Activated CD4-positive, alpha-beta T cell treated with anti-CD3 and anti-CD28 coated beads, Interleukin-2, amount 10 ng/mL, durations not matched to agents 7 days and 5 days (primary cell): ENCODE measurements at regions not wholly inside any gene's neighbourhood (a gene's known extent, or its start where the extent isn't known, plus 50 kb on each side); places are given as distances from the start of the nearest gene placed in this dataset.
A peak's percentile ranks its signal among the peaks of the same experiment; 100 is the strongest.

Experiments
- CTCF ChIA-PET: fragments of 350-600 bp; sonication (Branson Sonifier 250); formaldehyde crosslinking; loops from one replicate; lab custom pipeline; 2021; ENCODE audit warnings: antibody characterized with exemption; lab: Charles Lee
- POLR2A ChIA-PET: fragments of 350-600 bp; sonication (Branson Sonifier 250); formaldehyde crosslinking; loops from one replicate; lab custom pipeline; 2021; ENCODE audit warnings: antibody characterized with exemption; lab: Charles Lee
- DNase-seq: peaks from one replicate; pipeline ENCODE4 v3.0.0-alpha.2; 2020
- H3K27ac Mint-ChIP-seq: one replicate; pipeline ENCODE4 v1.8.0; 2021; ENCODE audit warnings: mild to moderate bottlenecking, moderate library complexity, mixed read lengths
- H3K27me3 Mint-ChIP-seq: one replicate; pipeline ENCODE4 v1.8.0; 2021; ENCODE audit warnings: mixed read lengths
- H3K36me3 Mint-ChIP-seq: one replicate; pipeline ENCODE4 v1.8.0; 2021; ENCODE audit warnings: low read depth, mixed read lengths
- H3K4me1 Mint-ChIP-seq: one replicate; pipeline ENCODE4 v1.8.0; 2021; ENCODE audit warnings: mixed read lengths
- H3K4me3 Mint-ChIP-seq: one replicate; pipeline ENCODE4 v1.8.0; 2021; ENCODE audit warnings: mild to moderate bottlenecking, moderate library complexity, mixed read lengths
- H3K9me3 Mint-ChIP-seq: one replicate; pipeline ENCODE4 v1.8.0; 2021; ENCODE audit warnings: mixed read lengths

DNA sequence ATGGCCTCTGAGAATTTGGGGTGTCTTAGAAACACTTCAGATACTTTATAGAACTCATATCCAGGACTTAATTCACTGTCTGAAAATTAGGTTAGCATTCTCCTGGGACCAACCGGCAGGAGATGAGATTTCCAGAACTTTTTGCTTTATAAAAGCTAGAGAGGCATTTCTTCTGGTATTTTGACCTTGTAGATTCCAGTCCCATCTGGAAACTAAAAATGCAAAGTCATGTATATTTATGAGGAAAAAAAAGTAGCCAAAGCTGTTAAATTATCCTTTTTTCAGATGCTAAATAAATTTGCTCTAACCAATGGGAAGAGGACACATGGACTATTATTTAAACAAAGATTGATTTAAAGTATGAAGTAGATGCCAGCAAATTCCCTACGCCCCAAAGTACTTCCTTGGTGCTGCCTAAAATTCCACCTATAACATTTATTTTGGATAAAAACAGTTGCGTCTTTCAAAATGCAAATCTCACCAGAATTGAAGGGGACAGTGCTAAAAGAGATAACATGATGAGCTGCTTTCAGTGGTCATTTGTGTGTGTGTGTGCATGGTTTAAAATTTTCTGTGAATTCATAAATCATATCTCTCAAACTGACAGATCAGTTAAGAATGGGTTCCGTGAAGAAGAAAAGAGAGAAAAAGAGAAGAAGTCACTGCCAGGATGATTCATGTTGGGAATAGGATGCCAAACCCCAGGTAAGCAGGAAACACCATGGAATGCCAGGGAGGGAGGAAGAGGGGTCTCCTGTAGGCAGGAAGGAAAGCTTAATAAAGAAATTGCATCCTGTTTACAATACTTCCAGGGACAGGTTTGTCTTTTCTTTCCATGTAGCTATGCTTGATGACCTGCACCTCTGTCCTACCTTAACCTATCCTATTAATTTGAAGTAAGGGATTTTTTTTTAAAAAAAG is 97.7 kb upstream of the RGS6 start:
- no peak overlapping the region for H3K27ac Mint-ChIP-seq

DNA sequence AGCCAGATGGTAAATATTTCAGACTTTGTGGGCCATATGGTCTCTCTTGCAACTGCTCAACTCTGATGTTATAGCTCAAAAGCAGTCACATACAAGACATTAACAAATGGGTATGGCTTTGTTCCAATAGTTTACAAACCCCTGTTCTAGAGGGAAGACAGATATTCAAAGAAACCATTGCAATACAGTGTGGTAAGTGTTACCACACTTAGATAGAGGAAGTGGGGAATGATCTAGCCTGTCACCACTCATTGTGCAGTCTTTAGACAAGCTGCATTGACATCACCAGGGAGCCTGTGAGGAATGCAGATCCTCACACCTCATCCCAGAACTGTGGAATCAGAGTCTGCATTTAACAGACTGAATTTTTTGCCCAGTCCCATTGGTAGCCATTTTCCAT is 80.0 kb upstream of the RGS6 start:
- POLR2A ChIA-PET: no interaction called here
- Mint-ChIP-seq H3K27me3 (peaks cover 14% of the 10 kb centered on the region), H3K4me1 (peaks cover 7% of the 10 kb centered on the region), H3K4me3 (no peak overlapping the region), H3K36me3 (no peaks in the 10 kb centered on the region), H3K9me3 (no peaks in the 10 kb centered on the region), H3K27ac (no peak overlapping the region)
- no peak for DNase-seq
- CTCF ChIA-PET: interaction anchor here (0.5 kb wide), 1 partner anchor 13 kb away, joined by 3 read pairs; no protein-coding TSS in a partner anchor

More for the DNA sequence above, 97.7 kb upstream of the RGS6 start:
- Mint-ChIP-seq H3K4me3 (no peak overlapping the region), H3K4me1 (no peaks in the 10 kb centered on the region), H3K9me3 (peaks cover 5% of the 10 kb centered on the region), H3K27me3 (peaks cover 19% of the 10 kb centered on the region), H3K36me3 (no peaks in the 10 kb centered on the region)
- CTCF ChIA-PET: interaction anchor here (0.6 kb wide), 1 partner anchor 62 kb away, joined by 3 read pairs; no protein-coding TSS in a partner anchor
- DNase-seq: no peak
- POLR2A ChIA-PET: no interaction called here

DNA sequence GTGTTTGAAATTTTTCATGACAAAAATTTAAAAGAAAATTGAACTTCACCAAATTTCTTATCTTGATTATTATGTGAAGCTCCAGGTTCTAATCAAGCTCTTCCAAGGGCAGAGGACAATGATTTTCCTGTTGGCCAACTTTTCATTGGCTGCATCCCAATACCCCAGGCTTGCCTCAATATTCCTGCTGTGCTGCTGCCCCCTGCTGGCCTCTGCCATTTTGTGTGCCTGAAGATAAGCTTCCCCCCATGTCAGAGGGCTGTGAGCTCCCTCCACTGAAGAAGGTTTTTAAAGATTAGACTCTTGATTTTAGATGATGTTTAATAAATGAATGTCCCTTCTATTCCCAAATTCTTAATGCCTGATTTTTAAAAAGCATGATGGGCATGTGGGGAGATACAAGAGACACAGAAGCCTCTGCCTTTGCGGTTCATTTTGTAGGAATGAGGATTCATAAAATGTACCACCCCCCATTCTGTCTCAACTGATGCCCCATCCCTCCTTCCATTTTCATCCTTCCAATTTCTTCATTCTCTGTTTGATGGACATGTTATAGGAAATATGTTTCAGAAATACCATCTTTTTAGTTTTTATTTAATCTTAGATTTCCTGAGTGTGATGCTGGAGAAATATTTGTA is 76.7 kb upstream of the RGS6 start:
- Mint-ChIP-seq H3K27ac (no peak overlapping the region), H3K4me1 (peaks cover 7% of the 10 kb centered on the region), H3K27me3 (peaks cover 36% of the 10 kb centered on the region), H3K9me3 (no peaks in the 10 kb centered on the region), H3K4me3 (no peak overlapping the region), H3K36me3 (no peaks in the 10 kb centered on the region)
- peak; percentile 53 for DNase-seq
- CTCF ChIA-PET: interaction anchor here (0.5 to 1.7 kb wide), 11 partner anchors 8 to 925 kb away, joined by 3 to 5 read pairs (median 3); no protein-coding TSS in a partner anchor
- POLR2A ChIA-PET: no interaction called here

DNA sequence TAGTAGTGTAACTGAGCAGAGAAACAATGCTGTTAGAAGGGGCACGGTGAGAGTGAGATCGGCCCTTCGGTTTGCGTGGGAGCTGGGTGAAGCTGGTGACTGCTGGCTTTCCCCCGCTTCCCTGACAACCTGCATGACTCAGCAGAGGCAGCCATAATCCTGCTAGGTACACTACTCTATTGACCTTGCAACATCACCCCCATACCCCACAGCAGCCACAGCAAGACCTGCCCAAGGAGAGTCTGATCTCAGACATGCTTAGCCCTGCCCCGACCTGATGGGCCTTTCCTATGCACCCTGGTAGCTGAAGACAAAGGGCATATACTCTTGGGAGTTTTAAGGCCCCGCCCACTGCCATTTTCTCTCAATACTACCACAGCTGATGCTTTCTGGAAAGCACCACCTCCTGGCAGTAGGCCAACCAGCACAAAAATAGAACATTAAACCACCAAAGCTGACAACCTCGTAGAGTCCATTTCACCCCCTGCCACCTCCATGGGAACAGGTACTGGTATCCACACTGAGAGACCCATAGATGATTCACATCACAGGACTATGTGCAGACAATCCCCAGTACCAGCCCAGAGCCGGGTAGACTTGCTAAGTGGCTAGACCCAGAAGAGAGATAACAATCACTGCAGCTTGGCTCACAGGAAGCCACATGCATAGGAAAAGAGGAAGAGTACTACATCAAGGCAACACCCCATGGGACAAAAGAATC is 75.9 kb upstream of the RGS6 start:
- H3K4me1 Mint-ChIP-seq: peaks cover 7% of the 10 kb centered on the region
- H3K27ac Mint-ChIP-seq: no peak overlapping the region
- H3K27me3 Mint-ChIP-seq: peaks cover 42% of the 10 kb centered on the region
- no peak for DNase-seq
- ChIA-PET CTCF (interaction anchor here (0.5 to 1.7 kb wide), 5 partner anchors 16 to 794 kb away, joined by 3 to 4 read pairs (median 3); no protein-coding TSS in a partner anchor), POLR2A (no interaction called here)
- H3K36me3 Mint-ChIP-seq: no peaks in the 10 kb centered on the region
- H3K4me3 Mint-ChIP-seq: no peak overlapping the region
- no peaks in the 10 kb centered on the region for H3K9me3 Mint-ChIP-seq

DNA sequence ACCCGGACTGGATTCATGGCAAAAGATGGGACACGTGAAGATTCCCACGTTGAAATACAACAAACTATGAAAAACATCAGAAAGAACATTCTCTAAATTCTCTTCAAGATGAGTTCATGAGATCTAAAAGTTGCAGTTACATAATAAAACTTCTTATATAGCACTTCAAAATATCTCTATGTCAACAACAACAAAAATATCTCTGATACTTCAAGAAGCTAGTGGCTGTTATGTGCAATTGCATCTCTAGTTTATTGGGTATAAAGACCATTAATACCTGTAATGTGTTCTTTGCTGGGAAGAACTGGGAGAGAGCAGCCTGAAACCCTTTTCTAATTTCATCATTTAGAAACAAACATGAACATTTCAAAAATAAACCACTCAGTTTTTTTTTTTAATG is 69.2 kb upstream of the RGS6 start:
- ChIA-PET CTCF (interaction anchor here (0.6 to 1.3 kb wide), 3 partner anchors 9 to 994 kb away, joined by 3 to 4 read pairs (median 4); no protein-coding TSS in a partner anchor), POLR2A (no interaction called here)
- no peaks in the 10 kb centered on the region for H3K36me3 Mint-ChIP-seq
- H3K27me3 Mint-ChIP-seq: peaks cover 46% of the 10 kb centered on the region
- H3K4me3 Mint-ChIP-seq: no peak overlapping the region
- H3K9me3 Mint-ChIP-seq: no peaks in the 10 kb centered on the region
- DNase-seq: no peak
- H3K27ac Mint-ChIP-seq: no peak overlapping the region
- H3K4me1 Mint-ChIP-seq: no peaks in the 10 kb centered on the region

DNA sequence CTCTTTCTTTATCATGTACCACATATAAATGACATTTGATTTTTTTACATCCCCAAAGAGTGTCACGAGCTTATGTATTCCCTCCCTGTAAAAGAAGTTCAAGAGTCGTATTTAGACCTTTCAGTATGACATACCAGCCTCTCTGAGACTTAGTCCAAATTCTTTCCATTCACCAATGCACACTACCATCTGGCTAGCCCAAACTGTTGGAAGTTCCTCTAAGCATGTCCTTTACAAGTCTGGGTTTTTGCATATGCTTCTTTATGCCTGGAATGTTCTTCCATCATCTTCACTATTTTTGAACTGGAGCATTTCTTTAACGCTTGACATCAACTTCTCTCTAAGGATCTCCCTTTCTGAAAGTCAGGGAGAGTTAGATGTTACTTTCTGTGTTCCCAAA is 68.5 kb upstream of the RGS6 start:
- Mint-ChIP-seq H3K4me1 (no peaks in the 10 kb centered on the region), H3K36me3 (no peaks in the 10 kb centered on the region), H3K4me3 (no peak overlapping the region), H3K27ac (no peak overlapping the region), H3K27me3 (peaks cover 41% of the 10 kb centered on the region), H3K9me3 (no peaks in the 10 kb centered on the region)
- ChIA-PET POLR2A (no interaction called here), CTCF (interaction anchor here (0.6 to 1.5 kb wide), 2 partner anchors 9 to 993 kb away, joined by 3 to 4 read pairs; no protein-coding TSS in a partner anchor)
- DNase-seq: no peak
